Activated CD8-positive, alpha-beta memory T cell treated with anti-CD3 and anti-CD28 coated beads, Interleukin-2, amount 50 U/mL, for 4 hours (primary cell): ENCODE measurements at regions not wholly inside any gene's neighbourhood (a gene's known extent, or its start where the extent isn't known, plus 50 kb on each side); places are given as distances from the start of the nearest gene placed in this dataset.

ENCODE experiments used
- DNase-seq: peaks from one replicate; pipeline ENCODE4 v3.0.0-alpha.2; 2020

DNA sequence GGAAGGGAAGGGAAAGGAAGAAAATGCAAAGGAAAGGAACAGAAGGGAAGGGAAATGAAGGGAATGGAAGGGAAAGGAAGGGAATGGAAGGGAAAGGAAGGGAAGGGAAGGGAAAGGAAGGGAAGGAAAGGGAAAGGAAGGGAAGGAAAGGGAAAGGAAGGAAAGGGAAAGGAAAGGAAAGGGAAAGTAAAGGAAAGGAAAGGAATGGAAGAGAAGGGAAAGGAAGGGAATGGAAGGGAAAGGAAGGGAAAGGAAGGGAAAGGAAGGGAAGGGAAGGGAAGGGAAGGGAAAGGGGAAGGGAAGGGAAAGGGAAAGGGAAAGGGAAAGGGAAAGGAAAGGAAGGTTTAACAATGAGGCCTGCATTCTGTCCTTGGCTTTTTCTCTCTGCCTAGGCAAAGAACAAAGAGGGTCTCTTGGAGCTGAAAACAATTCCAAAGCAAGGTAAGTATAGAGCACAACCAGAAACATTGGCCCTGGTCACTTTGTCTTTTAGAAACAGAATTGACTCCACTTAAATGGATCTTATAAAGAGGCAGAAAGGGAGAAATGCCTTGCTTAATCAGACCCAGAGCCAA, 525.9 kb upstream of the TMPO start:
- no peak for DNase-seq

DNA sequence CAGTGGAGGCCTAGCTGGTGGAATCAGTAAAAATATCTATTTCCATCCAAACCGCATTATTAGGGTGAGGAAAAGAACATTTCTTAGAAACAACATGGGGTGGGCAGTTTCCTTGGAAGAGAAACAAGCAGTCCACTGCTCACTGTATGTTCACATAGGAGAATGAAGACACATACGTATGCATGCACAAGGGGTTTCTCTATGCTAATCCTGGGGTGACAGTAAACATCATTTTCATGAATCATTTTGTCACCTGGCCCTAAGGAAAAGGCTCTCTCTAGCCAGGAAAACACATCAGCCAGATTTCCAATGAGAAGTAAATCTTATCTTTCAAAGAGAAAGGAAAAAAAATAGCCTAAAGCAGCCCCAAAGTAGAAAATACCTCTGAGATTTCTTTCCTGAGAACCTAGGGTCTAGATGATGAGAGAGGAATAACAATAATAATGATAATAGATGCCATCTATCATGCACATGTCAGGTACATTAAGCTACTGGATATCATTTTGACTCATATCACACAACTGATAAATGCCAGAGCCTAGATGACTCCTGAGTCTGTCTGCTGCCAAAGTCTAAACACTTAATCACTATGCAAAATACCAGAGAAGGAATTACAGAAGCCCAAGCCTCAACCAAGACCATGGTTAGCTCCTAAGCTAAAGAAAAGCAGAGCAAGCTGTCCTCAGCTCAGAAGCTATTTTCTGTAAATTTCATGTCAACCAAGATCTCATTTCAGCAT, 520.5 kb upstream of the TMPO start:
- DNase-seq, result no peak

DNA sequence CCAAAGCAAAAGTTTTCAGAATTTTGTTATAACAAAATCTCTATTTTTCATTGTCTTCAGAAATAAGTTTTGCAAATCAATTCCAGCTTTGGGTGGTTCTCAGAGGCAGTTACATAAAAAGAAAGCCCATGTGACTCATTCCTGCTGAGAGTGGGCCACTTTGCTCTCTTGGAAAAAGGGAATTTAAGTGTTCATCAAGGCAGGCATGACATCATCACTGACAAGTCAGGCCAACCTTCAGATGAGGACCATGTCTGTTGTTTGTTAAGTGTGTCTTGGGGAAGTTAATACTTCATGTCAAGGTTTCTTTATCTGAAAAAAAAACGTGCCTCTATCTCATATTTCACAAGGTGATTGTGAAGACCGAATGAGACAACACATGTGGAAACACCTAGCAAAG, 519.8 kb upstream of the TMPO start:
- DNase-seq, result no peak

DNA sequence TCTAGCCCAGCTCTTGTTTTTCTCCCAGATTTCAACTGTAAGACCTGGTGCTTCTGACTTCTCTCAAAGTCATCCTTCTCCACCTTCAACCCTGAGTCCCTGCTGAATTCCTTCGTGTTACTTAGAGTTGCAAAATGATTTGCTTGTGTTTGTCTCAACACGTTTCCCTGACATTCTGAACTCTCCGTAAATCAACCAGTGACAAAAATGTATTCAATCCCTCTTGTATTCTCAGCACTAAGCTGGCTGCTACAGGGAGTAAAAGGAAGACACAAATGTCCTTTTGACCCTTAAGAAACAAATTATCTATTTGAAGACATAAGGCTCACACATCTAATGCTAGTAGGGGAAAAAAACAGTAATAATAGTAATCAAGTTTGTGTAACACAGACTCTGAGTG, 514.0 kb upstream of the TMPO start:
- DNase-seq, result no peak

DNA sequence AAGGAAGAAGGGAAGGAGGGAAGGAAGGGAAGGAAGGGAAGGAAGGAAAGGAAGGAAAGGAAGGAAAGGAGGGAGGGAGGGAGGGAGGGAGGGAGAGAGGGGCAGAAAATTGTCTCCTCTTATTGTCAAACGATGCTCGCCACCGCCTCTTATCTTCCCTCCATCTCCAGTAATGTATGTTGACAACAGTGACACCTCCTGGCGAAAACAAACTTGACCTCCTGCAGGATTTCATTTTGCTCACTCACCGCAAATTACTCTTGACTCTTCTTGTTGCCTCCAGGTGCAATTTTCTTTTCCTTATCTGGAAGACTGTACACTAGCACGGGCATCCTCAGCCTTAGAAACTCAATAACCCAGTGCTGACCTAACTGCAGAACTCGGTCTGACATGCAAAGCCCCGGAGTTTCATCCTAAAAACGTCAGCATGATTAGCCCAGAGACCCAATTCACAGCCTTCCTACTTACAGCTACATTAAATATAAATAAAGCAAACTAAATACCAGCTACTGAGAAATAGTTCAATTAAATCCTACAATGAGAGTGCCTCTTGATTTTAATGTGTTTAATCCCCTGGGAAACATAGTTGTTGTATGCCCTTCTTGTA, 512.4 kb upstream of the TMPO start:
- no peak for DNase-seq

GRCh38 chr12:98007963-98008362, 507.4 kb upstream of the TMPO start:
- DNase-seq, result no peak

GRCh38 chr12:98013560-98013959, 501.8 kb upstream of the TMPO start:
- DNase-seq, result no peak

DNA sequence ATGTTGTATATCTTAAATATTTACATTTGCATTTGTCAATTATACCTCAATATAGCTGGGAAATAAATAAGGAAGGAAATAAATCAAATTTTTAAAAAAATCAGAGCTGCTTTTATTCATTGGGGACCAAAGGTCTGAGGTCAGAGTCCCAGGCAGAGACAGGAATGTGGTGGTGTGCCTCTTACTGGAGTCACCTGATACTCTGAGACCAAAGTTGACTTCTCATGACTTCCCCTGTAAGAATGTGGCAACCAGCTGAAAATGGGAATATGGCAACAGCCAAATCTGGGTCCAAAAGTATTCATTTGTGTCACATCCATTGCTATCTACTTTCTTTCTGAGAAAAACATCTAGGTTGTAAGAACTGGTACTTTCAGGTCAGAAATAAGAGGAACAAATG, 496.6 kb upstream of the TMPO start:
- DNase-seq, result no peak

DNA sequence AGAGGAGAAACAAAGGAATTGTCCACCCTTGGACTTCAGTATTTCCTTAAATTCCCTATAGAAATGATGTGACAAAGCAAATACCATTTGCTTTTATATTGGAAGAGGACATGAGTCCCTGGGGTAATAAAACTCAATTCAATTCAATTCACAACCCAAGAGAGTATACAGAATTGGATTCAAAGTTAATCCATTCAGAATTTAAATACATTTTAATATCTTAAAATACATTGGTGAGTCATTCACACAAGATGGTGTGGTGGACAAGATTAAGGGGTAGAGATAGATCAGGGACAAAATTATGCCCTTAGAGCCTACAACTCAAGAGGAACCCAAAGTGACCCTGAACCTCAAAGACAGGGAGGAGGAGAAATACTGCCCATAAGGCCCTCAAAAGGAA, 495.0 kb upstream of the TMPO start:
- no peak for DNase-seq

- no peak for DNase-seq
Measured at GRCh38 chr12:98022961-98023360, 492.4 kb upstream of the TMPO start.

DNA sequence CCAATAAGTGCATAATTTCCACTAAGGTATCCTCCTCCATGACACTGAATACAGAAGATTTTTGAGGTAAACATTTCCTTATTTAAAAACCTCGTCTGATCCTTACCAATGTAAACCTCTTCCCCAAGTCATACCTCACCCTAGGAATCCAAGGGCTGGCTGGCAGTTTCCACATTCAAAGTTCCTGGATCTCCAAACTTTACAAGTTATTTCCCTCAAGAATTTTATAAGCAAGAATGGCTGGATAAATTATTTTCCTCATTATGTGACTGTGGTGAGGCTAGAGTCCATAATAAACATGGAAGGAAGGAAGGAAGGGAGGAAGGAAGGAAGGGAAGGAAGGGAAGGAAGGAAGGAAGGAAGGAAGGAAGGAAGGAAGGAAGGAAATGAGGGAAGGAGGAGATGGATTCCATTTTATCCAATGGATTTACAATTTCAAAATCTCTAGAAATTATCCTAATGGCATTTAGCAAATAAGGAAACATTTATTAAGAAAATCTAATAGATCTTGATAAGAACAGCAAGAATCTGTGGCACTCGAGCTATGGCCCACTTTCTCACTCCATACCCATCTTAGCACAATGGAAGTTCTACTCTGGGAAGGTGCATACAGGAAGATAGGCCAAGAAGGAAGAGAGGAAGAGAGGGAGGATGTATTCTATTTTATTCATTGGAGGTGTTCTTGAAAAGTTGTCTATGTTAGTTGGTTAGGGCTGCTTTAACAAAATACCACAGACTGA, 477.8 kb upstream of the TMPO start:
- no peak for DNase-seq

DNA sequence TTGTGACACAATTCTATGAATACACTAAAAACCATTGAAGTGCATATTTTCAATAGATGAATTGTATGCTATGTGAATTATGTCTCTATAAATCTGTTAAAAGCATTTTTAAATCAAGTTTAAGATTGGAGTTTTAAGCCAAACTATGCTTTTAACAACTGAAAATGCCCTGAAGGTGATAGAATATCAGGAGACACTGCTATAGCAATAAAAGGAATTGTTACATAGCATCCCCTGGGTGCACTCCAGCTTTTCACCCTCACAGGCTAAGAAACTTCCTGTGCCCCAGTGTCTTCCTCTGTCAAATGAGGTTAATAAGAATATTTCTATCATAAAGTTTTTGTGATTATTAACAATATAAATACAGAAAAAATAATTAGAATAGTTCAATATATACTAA, 472.7 kb upstream of the TMPO start:
- DNase-seq, result no peak

DNA sequence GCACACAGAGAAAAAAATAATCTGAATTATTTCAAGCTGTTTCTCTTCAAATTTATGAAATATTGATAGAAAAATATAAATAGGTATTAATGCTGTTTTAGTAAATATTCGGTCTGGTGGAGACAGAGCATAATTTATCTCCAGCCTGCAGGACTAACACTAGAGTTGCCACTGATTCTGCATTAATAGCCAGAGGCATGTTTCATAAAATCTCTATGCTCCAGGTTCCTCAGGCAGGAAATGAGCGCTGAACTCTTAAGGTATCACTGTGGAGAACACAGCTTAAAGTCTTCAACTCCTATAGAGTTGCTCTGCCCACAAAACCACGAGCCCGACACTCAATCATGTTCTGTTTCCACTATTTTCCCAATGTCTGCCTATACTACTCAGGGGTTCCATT, 470.0 kb upstream of the TMPO start:
- no peak for DNase-seq

DNA sequence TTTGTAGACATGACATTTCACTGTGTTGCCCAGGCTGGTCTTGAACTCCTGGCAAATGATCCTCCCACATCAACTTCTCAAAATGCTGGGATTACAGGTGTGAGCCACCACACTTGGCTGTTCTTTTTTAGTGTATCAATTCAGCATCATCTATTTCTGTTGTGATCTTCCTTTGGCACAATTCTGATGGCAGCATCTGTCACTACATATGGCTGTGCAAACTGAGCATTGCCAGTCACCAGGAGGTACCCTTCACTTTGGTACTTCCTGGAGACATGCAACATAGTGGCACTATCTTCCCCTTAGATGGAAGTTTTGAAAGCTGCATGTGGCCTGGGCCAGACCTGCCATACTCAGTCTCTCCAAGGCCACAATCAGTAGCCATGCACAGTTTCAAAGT, 467.1 kb upstream of the TMPO start:
- no peak for DNase-seq

- no peak for DNase-seq
Measured at GRCh38 chr12:98053202-98053601, 462.2 kb upstream of the TMPO start.

- no peak for DNase-seq
Measured at GRCh38 chr12:98057701-98058100, 457.7 kb upstream of the TMPO start.

- no peak for DNase-seq
Measured at GRCh38 chr12:98058213-98058612, 457.2 kb upstream of the TMPO start.

- DNase-seq, result no peak
Measured at GRCh38 chr12:98058838-98059237, 456.6 kb upstream of the TMPO start.

DNA sequence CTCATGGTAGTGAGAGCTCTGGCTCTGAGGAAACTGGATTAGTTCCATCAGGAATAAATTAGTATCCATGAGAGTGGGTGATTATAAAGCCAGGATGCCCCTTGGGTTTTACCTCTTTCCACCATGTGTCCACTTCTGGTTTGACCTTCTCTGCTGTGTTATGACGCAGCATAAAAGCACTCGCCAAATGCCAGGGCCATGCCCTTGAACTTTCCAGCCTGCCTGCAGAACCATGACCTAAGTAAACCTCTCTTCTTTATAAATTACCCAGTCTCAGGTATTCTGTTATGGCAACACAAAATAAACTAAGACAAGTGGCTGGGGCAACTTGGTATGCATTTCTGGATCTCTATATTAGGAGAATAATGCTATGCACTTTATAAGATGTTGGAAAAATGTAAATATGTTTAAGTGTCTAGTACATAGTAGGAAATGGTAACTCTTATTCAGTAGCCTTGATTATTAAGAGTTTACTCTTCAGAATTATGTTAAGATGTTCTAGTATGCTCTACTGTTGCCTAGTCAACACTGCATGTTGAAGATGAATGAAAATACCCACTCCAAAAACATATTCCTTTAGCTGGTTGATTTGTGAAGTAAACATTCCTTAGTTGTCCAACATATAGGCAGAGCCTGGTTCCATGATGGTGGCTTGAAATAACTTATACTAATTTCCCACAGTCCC, 455.6 kb upstream of the TMPO start:
- DNase-seq, result no peak

DNA sequence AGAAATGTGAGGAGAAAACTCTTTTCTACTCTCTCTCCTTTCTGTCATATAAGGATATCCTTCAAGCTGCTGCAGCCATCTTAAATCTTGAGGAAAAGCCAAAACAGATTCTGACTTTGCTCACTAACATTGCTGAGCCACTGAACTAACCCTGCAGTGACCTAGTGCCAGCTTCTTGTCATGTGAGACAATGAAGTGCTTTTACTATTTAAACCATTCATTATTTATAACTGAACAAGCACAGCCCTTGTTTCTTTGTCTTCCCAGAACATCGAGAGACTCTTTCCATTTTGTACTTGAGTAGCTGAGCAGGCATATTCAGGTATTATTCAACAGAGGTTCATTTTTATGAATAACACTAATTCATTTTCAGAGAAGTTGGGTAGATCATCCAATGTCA, 455.0 kb upstream of the TMPO start:
- no peak for DNase-seq

- DNase-seq, result no peak
Measured at GRCh38 chr12:98062464-98063245, 452.7 kb upstream of the TMPO start.

GRCh38 chr12:98064501-98064900, 450.9 kb upstream of the TMPO start:
- DNase-seq, result no peak

GRCh38 chr12:98067795-98068194, 447.6 kb upstream of the TMPO start:
- DNase-seq, result no peak
